H9 (cell line): ENCODE measurements at regions not wholly inside any gene's neighbourhood (a gene's known extent, or its start where the extent isn't known, plus 50 kb on each side); places are given as distances from the start of the nearest gene placed in this dataset.

Source experiments
- DNase-seq: peaks from one replicate; pipeline ENCODE4 v3.0.0-alpha.2; 2017
- H2AFZ ChIP-seq: one replicate; pipeline ENCODE4 v1.6.1; 2013; ENCODE audit warnings: mild to moderate bottlenecking, low read length, control low read depth, moderate library complexity
- H2AK5ac ChIP-seq: 2 replicates; pipeline ENCODE4 v1.6.1; 2013; ENCODE audit warnings: low read length, control low read depth, mixed read lengths; ENCODE audit not compliant: insufficient read length
- H2BK120ac ChIP-seq: one replicate; pipeline ENCODE4 v1.6.1; 2013; ENCODE audit warnings: low read depth, mild to moderate bottlenecking, low read length, control low read depth, inconsistent platforms; ENCODE audit not compliant: poor library complexity, severe bottlenecking
- H2BK12ac ChIP-seq: 2 replicates; pipeline ENCODE4 v1.6.1; 2013; ENCODE audit warnings: low read length, control low read depth, mixed read lengths, low read depth; ENCODE audit not compliant: insufficient read length
- H2BK15ac ChIP-seq: 2 replicates; pipeline ENCODE4 v1.6.1; 2013; ENCODE audit warnings: low read depth, low read length, control low read depth
- H2BK20ac ChIP-seq: one replicate; pipeline ENCODE4 v1.6.1; 2013; ENCODE audit warnings: low read depth, mild to moderate bottlenecking, low read length, control low read depth, inconsistent platforms; ENCODE audit not compliant: poor library complexity, severe bottlenecking
- H2BK5ac ChIP-seq: 2 replicates; pipeline ENCODE4 v1.6.1; 2013; ENCODE audit warnings: low read length, control low read depth, mixed read lengths; ENCODE audit not compliant: insufficient read length
- H3K14ac ChIP-seq: 2 replicates; pipeline ENCODE4 v1.6.1; 2013; ENCODE audit warnings: low read length, control low read depth; ENCODE audit not compliant: insufficient read depth
- H3K18ac ChIP-seq: 2 replicates; pipeline ENCODE4 v1.6.1; 2013; ENCODE audit warnings: low read depth, mild to moderate bottlenecking, mixed read lengths, low read length, control low read depth; ENCODE audit not compliant: insufficient read length
- H3K23ac ChIP-seq: 2 replicates; pipeline ENCODE4 v1.6.1; 2013; ENCODE audit warnings: low read length, control low read depth, mixed read lengths, low read depth; ENCODE audit not compliant: insufficient read length
- H3K23me2 ChIP-seq: 2 replicates; pipeline ENCODE4 v1.6.1; 2013; ENCODE audit warnings: low read depth, mild to moderate bottlenecking, mixed read lengths, low read length, control low read depth; ENCODE audit not compliant: insufficient read length, poor library complexity, severe bottlenecking
- H3K27ac ChIP-seq: 2 replicates; pipeline ENCODE4 v1.5.1; 2013; ENCODE audit warnings: low read length, control low read depth, mixed read lengths, low read depth; ENCODE audit not compliant: insufficient read length
- H3K27me3 ChIP-seq: 2 replicates; pipeline ENCODE4 v1.6.1; 2013; ENCODE audit warnings: low read length, control low read depth, inconsistent platforms; ENCODE audit not compliant: insufficient read depth
- H3K4ac ChIP-seq: 2 replicates; pipeline ENCODE4 v1.6.1; 2013; ENCODE audit warnings: low read depth, mild to moderate bottlenecking, control low read depth, inconsistent platforms, low read length, moderate library complexity
- H3K4me1 ChIP-seq: 2 replicates; pipeline ENCODE4 v1.6.1; 2013; ENCODE audit warnings: low read length, control low read depth, inconsistent platforms; ENCODE audit not compliant: insufficient read depth
- H3K4me2 ChIP-seq: 2 replicates; pipeline ENCODE4 v1.6.1; 2013; ENCODE audit warnings: low read length, control low read depth, mixed read lengths; ENCODE audit not compliant: insufficient read length, insufficient read depth
- H3K56ac ChIP-seq: 2 replicates; pipeline ENCODE4 v1.6.1; 2013; ENCODE audit warnings: low read depth, mild to moderate bottlenecking, mixed read lengths, low read length, control low read depth; ENCODE audit not compliant: insufficient read length
- H3K79me1 ChIP-seq: 2 replicates; pipeline ENCODE4 v1.6.1; 2013; ENCODE audit warnings: low read depth, mild to moderate bottlenecking, moderate library complexity, low read length, control low read depth, inconsistent platforms; ENCODE audit not compliant: insufficient read depth, poor library complexity, severe bottlenecking
- H3K79me2 ChIP-seq: 2 replicates; pipeline ENCODE4 v1.6.1; 2013; ENCODE audit warnings: low read length, control low read depth, inconsistent platforms; ENCODE audit not compliant: insufficient read depth
- H3K9ac ChIP-seq: 2 replicates; pipeline ENCODE4 v1.6.1; 2013; ENCODE audit warnings: low read length, control low read depth, mixed read lengths; ENCODE audit not compliant: insufficient read length; ENCODE audit errors: extremely low read depth
- H3K9me3 ChIP-seq: one replicate; pipeline ENCODE4 v1.6.1; 2013; ENCODE audit warnings: low read depth, low read length, inconsistent platforms; ENCODE audit not compliant: control insufficient read depth
- H3T11ph ChIP-seq: one replicate; pipeline ENCODE4 v1.6.1; 2013; ENCODE audit warnings: mild to moderate bottlenecking, low read length, control low read depth, inconsistent platforms
- H4K20me1 ChIP-seq: one replicate; pipeline ENCODE4 v1.6.1; 2013; ENCODE audit not compliant: control insufficient read depth, insufficient read length, insufficient read depth
- H4K5ac ChIP-seq: 2 replicates; pipeline ENCODE4 v1.6.1; 2013; ENCODE audit warnings: low read depth, mild to moderate bottlenecking, mixed read lengths, low read length, control low read depth; ENCODE audit not compliant: insufficient read length
- H4K8ac ChIP-seq: replicated peaks from 2 replicates; pipeline ENCODE4 v1.6.1; 2013; ENCODE audit warnings: low read length, control low read depth, mixed read lengths, low read depth; ENCODE audit not compliant: insufficient read length
- H4K91ac ChIP-seq: 2 replicates; pipeline ENCODE4 v1.6.1; 2013; ENCODE audit warnings: low read depth, mild to moderate bottlenecking, moderate library complexity, mixed read lengths, low read length, control low read depth; ENCODE audit not compliant: insufficient read length
- H3K27ac Mint-ChIP-seq, 3 experiments: 2 replicates in 2 of 3; 3 replicates in 1 of 3; pipeline ENCODE4 v1.8.0; 2020 to 2021; ENCODE audit warnings: mixed read lengths in 3 of 3, mild to moderate bottlenecking in 1 of 3, moderate library complexity in 1 of 3
- H3K27me3 Mint-ChIP-seq: 2 replicates; pipeline ENCODE4 v1.8.0; 2021; ENCODE audit warnings: low read depth, mild to moderate bottlenecking, moderate library complexity, mixed read lengths
- H3K36me3 Mint-ChIP-seq, 3 experiments: 2 replicates in 2 of 3; 3 replicates in 1 of 3; pipeline ENCODE4 v1.8.0; 2020 to 2021; ENCODE audit warnings: low read depth in 3 of 3, mixed read lengths in 3 of 3; ENCODE audit not compliant: insufficient read depth in 1 of 3
- H3K4me1 Mint-ChIP-seq, 2 experiments: 2 replicates each; pipeline ENCODE4 v1.8.0; 2020; ENCODE audit warnings: mixed read lengths in 2 of 2
- H3K4me3 Mint-ChIP-seq, 2 experiments: 2 replicates in 1 of 2; 3 replicates in 1 of 2; pipeline ENCODE4 v1.8.0; 2020 to 2021; ENCODE audit warnings: mild to moderate bottlenecking in 2 of 2, mixed read lengths in 2 of 2, moderate library complexity in 1 of 2
- H3K9me3 Mint-ChIP-seq, 2 experiments: 2 replicates in 1 of 2; 3 replicates in 1 of 2; pipeline ENCODE4 v1.8.0; 2020; ENCODE audit warnings: mild to moderate bottlenecking in 2 of 2, mixed read lengths in 2 of 2, moderate library complexity in 1 of 2
- WGBS: extraction: QIAGEN DNeasy Blood & Tissue Kit; methylation state at CpG from one replicate; pipeline ENCODE4 v1.1.7; 2013; ENCODE audit warnings: missing lambda C conversion rate, low lambda C conversion rate, mixed read lengths; ENCODE audit not compliant: insufficient read length; ENCODE audit errors: extremely low coverage; 5-methylcytosine and 5-hydroxymethylcytosine counted together
- TF ChIP-seq, protein P1 (sequence below): fragments of 200-600 bp; sonication (generic); conservative IDR thresholded peaks from 3 replicates; pipeline ENCODE4 v1.8.0; 2021; ENCODE audit warnings: antibody characterized with exemption, mild to moderate bottlenecking

DNA sequence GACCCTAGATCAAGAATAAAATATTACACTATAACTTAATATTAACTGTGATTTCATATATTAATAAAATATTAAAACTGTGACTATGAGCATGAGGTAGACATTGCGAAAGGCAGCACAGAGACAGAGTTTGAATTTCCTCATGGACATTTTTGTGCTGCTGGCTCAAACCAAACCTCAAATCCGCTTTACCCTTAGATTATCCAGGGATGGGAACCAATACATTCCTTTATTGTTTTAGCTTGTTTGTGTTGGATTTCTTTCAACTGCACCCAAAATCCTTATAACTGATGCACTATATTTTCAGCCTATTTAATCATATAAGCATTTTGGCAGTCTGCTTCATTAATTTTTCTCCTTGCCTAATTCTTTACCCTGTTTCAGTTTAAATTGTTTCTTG lies 436.7 kb downstream of the ATP23 start:
- Histone ChIP-seq H3T11ph (no peak overlapping the region), H2BK15ac (no peak overlapping the region), H3K9ac (no peak overlapping the region), H3K56ac (no peak overlapping the region), H2AK5ac (no peak overlapping the region), H3K23ac (no peak overlapping the region), H3K9me3 (no peaks in the 10 kb centered on the region), H4K91ac (no peak overlapping the region), H4K5ac (no peak overlapping the region), H3K4me2 (no peak overlapping the region), H3K27ac (no peak overlapping the region), H3K27me3 (no peaks in the 10 kb centered on the region), H3K79me2 (no peaks in the 10 kb centered on the region), H2BK12ac (no peak overlapping the region), H3K23me2 (no peaks in the 10 kb centered on the region), H3K4me1 (no peaks in the 10 kb centered on the region), H3K4ac (no peak overlapping the region), H4K8ac (no peak overlapping the region), H3K18ac (no peak overlapping the region), H3K14ac (no peak overlapping the region), H2BK20ac (no peak overlapping the region), H3K79me1 (no peaks in the 10 kb centered on the region), H2BK120ac (no peak overlapping the region), H4K20me1 (no peaks in the 10 kb centered on the region), H2AFZ (no peak overlapping the region), H2BK5ac (no peak overlapping the region)
- TF ChIP-seq, protein P1, sequence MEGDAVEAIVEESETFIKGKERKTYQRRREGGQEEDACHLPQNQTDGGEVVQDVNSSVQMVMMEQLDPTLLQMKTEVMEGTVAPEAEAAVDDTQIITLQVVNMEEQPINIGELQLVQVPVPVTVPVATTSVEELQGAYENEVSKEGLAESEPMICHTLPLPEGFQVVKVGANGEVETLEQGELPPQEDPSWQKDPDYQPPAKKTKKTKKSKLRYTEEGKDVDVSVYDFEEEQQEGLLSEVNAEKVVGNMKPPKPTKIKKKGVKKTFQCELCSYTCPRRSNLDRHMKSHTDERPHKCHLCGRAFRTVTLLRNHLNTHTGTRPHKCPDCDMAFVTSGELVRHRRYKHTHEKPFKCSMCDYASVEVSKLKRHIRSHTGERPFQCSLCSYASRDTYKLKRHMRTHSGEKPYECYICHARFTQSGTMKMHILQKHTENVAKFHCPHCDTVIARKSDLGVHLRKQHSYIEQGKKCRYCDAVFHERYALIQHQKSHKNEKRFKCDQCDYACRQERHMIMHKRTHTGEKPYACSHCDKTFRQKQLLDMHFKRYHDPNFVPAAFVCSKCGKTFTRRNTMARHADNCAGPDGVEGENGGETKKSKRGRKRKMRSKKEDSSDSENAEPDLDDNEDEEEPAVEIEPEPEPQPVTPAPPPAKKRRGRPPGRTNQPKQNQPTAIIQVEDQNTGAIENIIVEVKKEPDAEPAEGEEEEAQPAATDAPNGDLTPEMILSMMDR: no peak
- Mint-ChIP-seq H3K27ac (peak overlapping the region in 1 of 3 experiments; percentile 44; a peak in 1 of 7 replicates), H3K36me3 (no peaks in the 10 kb centered on the region), H3K9me3 (no peaks in the 10 kb centered on the region), H3K4me3 (no peak overlapping the region), H3K27me3 (no peaks in the 10 kb centered on the region), H3K4me1 (no peaks in the 10 kb centered on the region)
- no peak for DNase-seq
- no CpG with 5 or more reads among the region's 2 CpGs for WGBS
